ENCODE measurements at regions not wholly inside any gene's neighbourhood (a gene's known extent, or its start where the extent isn't known, plus 50 kb on each side); places are given as distances from the start of the nearest gene placed in this dataset.

DNA sequence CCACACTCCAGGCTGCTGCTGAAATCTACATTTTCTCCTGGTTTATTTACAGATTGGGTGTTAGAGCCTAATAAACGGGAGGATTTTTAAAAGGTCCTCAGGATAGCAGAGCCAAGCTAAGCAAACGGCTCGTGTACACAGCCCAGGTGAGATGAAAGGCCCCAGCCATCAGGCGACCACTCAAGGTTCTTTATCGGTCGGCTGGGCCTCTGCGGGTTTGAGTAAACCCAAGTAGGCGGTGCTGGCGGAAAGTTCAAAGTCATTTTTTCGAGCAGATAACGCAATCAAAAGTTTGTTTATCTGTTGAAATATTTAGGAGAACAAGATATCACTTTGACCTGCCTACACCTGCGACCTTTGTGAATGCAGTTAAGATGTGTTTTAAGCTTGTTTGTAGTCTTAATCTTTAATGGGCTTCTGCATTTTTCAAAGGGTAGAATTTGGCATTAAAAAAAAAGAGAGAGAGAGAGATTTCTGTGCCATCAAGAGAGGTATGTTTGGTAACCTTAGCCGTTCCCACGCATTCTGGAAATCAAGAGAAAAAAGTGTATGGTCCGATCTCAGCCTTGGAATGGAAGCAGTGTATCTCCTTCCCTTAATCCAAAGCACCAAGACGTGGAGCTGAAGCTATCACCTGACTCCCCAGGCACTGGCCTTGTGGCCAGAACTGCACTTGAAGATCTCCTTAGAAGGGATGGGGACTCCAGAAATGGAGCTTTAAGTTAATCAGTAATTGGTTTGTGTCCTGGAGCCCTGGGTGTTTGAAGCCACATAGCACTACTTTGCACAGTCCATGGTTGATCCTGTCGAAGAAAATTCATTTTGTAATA lies 301.7 kb upstream of the IRX5 start:
- no peak for DNase-seq (ENCODE audit: low spot score)

- DNase-seq (ENCODE audit: low spot score), result no peak
Observed at GRCh38 chr16:54627616-54628015, 303.0 kb upstream of the IRX5 start.

DNA sequence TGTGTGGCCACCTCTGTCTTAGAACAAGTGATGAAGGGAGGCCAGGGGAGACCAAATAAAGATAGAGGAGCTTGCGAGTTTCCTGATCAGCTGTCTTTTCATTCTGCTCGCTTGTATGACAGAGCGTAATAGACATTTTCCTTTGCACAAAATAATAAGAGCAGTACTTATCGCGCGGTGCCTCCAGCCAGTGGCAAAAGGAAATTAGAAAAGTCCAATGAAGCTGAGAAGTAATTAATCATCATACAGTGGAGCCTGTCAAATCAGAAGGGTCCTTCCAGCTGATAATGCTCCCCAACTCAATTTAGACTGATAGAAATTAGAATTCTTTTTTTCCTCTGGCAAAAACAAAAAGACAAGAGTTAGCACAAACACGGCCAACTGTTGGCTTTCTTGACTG lies 307.0 kb upstream of the IRX5 start:
- no peak for DNase-seq (ENCODE audit: low spot score)

- DNase-seq (ENCODE audit: low spot score), result no peak
Observed at GRCh38 chr16:54620197-54620596, 310.5 kb upstream of the IRX5 start.

DNA sequence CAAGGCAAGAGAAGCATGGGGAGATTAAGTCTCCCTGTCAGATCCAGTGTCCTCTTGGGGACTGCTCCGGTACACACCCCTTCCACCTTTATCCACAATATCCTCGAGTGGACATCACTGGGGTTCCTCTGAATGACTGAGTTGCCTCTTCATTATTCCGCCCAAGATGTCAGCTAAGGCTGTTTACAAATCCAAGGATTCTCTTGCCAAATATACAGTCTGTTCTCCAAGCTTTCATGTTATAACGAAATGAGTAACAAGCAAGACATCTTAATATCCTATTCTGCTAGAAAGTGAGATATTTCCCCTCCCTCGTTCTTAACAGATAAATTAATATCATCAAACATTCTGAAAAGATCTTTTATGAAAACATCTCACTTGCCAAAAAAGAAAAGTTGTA lies 314.1 kb upstream of the IRX5 start:
- DNase-seq (ENCODE audit: low spot score), result no peak

DNA sequence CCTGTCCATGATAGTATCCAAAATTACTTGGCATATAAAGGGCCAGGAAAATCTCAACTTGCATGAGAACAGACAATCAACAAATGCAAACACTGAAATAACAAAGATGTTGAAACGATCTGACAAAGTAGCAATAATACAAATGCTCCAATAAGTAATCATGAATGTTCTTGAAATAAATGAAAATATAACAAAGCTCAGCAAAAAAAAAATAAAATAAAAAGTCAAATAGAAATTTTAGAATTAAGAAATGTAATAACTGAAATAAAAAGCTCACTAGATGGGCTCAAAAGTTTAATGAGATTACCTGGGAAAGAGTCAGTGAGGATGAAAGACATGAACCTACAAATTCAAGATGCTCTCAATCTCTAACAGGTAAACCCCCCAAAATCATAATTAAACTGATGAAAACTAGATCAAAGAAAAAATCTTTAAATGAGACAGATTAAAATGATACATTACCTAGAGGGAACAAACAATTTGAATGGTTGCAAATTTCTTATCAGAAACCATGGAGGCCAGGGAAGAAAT lies 319.0 kb upstream of the IRX3 start:
- no peak for DNase-seq (ENCODE audit: low spot score)

DNA sequence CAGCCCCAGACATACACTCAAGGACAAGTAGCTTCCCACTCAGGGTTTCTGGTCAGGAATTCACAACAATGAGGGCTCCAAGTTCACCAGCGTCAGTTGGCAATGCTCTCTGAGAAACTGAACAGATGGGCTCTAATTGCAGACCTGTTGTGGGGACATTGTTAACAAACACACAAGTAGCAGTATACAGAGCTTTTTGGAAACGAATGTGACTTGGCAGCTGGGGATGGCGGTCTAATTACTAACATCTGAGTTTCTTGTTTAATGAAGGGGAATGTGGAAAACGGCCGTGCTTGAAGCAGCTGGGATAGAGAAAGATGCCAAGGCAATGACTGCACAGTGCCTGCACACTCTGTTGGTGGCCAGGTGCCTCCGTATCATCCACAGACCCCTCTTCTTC lies 316.1 kb upstream of the IRX3 start:
- DNase-seq (ENCODE audit: low spot score), result no peak

DNA sequence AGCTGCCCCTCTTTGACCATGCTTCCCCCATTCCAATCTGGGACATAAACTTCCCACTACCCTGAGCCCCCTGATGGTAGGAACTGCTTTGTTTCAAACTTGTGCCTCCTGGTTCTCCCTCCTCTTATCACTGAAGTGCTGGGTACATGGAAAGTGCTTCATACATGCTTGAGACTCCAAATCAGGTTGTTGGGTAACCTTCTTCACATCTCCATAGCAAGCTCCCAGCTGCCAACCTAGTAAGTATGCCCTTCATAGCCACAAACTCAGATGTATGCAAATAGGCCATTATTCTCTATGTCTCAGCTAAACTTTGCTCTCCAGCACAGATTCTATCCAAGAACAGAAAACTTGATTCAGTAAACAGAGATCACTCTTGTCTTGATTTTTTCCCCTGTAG lies 310.6 kb upstream of the IRX3 start:
- no peak for DNase-seq (ENCODE audit: low spot score)

DNA sequence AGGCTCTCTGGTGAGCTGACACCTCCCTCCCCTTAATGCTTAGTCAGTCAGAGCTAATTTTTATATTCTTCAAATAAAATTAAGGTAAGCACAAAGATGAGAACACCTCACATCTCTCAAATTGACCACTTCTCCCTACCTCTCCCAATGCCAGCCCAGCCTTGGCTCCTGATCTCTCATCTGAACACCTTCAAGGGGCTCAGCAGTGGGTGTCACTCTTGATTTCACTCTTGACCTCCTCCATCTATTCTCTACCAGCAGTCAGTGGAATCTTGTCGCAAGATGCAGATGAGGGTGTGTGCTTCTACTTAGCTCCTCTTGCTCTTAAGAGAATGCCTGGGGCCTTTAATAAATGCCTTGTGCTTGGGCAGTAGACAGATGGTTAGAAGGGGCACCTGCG lies 309.0 kb upstream of the IRX3 start:
- DNase-seq (ENCODE audit: low spot score), result no peak

DNA sequence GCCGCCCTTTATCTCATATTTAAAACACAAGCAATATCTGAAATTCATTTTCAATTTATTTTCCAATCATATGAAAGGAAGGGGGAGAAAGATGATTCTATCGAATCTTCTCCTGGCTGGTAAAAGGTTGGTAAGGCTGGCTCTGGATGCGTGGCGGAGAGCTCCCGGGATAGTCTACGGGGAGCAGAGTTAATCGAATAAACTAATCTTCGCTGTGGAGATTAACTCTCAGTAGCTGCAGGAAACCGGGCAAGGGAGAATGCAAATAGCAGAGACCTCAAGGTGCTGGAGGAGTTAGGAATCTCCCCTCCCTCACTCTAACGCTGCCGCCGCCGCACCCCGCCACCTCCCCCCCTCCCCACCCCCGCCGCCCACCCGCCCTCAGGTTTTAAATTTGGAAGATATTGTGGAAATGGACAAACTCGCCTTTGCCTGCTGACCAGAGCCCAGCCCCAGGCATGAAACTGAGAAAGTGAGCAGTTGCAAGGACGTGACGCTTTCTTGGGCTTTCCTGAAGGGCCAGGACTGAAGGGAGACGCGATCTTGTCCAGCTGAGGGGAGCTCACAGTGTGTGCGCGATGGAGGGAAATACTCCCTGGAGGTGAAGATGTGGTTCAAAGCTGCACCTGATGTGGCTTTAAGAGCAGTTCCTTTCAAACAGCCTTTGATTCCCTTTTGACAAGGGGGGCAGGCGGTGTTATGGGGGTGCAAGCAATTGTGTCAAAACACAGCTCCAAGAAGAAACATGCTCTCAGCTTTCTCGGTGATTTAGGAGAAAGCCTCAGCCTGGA lies 308.2 kb upstream of the IRX3 start:
- no peak for DNase-seq (ENCODE audit: low spot score)

DNA sequence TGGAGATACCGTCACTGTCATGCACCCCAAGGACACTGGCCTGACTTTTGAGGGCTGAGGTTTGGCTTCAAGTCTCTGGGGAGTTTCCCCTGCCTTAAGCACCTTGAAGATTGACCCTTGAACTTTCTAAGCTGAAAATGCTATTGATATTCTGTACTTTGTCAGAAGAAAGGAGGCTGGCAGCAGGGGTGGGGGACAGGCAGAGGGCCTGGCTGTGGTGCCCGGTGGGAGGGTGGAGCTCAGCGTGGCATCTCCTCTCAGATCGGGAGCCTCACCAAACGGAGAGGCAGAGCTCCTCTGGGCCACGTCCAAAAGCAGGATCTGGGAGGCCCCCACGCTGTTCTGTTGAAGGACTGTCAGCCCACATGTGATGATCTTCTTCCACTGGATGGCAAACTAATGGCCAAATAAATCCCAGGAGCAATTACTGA lies 305.2 kb upstream of the IRX3 start:
- no peak for DNase-seq (ENCODE audit: low spot score)

- no peak for DNase-seq (ENCODE audit: low spot score)
Observed at GRCh38 chr16:54590836-54591235, 304.2 kb upstream of the IRX3 start.

DNA sequence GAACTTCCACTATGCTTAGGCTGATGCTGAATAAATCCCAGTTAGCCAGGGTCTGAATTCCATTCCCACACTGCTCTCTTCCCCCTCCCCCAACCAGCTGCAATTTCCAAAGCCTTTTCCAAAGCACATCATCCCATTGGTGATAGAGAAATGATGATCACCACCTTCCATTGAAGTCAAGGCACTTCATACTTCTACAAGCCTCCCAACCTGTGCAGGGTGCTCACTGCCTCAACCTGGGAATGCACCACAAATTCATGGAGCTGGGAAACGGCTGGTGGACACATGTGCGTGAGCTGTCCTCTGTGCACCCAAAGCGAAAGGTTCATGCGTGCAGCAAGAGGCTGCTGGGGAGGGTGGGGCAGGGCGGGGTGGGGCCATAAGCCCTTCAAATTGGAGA lies 302.7 kb upstream of the IRX3 start:
- no peak for DNase-seq (ENCODE audit: low spot score)

GRCh38 chr16:54588026-54588425 lies 301.4 kb upstream of the IRX3 start:
- no peak for DNase-seq (ENCODE audit: low spot score)

DNA sequence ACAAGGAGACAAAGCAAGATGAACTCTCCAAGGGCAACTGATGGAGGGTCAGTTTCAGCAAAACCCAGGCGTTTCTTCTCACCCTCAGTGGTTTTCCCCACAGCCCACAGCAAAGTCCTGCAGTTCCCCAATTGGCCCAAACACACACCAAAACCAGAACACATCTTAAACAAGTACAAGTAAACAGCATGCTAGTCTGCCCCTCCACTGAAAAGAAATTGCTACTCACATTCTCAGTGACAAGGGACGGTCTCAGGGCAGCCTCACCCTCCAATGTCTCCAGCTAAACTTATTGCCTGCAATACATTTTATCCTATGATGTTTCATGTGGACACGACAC lies 300.6 kb upstream of the IRX3 start:
- DNase-seq (ENCODE audit: low spot score), result no peak

GRCh38 chr16:54586474-54587175 lies 300.0 kb upstream of the IRX3 start:
- DNase-seq (ENCODE audit: low spot score), result no peak

DNA sequence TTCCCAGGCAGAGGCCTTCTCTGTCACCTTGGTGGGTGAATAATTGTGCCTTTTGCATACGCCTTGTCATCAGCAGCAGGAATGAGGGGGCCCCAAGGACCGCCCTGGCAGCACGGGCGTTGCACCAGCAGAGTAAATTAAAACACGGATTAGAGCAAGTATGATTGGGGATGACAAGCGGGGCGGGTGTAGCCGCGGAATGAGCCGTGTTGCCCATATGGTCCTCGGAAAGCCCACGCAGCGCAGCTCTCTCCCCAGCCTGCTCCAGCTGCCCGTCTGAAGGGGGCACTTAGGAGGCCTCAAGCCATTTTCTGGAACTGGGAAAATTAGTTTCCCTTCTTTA lies 299.4 kb upstream of the IRX3 start:
- DNase-seq (ENCODE audit: low spot score), result no peak

DNA sequence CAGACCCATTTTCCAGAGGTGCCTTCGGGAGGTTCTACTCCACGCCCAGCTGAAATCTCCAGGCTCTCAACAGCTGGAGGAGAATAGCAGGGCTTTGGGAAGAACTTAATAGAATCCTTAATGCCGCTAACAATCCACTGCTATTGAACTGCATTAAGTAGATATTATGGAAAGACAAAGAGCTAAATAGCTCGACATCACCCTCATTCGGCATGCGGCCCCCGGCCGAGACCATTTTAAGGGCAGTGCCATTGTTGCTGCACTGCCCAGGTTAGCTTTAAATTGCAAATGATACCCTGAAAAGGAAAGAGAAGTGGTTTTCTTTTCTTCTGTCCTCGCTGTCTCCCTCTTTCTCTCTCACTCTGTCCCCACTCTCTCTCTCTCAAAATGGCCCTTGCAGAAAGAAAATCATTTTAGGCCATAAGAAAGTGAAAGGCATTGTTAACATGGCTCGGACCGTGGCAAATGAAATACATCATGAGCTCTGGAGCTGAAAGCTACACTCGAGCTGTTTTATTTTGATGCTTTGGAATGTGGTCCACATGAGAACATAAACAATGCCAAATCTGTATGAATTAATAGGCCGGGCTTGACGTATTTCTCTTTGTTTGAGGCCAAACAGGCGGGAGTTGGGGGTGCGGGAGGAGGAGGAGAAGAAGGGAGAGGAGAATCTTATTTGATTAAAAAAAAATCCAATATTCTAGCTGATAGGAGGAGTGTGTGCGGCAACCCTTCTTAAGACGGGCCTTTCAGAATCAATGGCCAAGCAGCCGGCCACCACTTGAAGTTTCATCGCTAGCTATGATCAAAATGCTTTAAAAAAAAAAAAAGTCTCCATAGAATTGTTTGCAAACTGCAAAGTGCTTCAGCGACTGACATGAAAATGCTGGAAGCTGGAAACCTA lies 298.8 kb upstream of the IRX3 start:
- no peak for DNase-seq (ENCODE audit: low spot score)

DNA sequence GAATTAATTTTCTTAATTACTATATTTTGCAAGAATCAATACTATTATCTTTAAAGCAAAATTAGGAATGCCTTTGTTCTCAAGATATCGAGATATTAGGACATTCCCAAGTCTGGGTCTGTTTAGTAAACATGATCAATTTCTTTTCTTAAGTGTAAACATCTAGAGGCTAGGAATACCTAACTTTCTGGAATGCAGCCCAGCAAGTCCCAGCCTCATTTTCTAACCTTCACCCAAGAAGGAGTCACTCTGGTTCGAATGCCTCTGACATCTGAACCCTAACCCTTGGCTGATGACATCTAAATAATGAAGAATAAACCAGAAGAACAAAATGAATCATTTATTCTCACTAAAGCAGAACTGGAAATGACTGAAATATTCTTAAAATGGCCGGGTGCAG lies 297.5 kb upstream of the IRX3 start:
- no peak for DNase-seq (ENCODE audit: low spot score)

DNA sequence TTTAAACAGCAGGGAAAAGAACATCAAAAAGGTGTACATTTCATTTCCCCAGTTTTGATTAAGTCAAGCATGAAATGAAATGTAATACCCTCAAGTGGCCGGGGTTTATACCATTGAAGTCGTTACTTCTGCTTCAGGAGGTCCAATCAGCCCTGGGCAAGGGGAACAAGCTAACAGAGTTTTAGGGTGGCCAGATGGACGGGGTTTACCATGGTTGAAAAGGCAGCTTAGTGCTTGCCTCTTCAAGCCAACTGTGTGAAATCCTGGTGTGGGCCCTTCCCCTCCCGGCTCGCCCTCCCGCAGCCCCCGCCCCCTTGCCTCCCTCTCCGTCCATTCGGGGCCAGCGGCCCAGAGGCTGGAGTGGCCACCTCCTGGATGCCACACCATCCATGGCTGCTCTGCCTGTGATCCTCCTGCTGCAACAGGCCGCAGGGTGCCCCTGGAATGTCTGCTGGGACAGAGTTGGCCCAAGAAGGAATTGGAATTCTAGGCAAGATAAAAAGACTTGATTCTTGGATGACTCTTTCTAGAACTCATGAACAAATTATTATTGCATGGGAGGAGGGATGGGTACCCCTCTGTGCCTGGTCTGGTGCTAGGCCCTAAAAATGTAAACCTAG lies 296.2 kb upstream of the IRX3 start:
- no peak for DNase-seq (ENCODE audit: low spot score)

GRCh38 chr16:54579106-54579728 lies 292.6 kb upstream of the IRX3 start:
- no peak for DNase-seq (ENCODE audit: low spot score)

Measured in COLO829 (cell line).